SK-N-MC (cell line): ENCODE measurements at regions not wholly inside any gene's neighbourhood (a gene's known extent, or its start where the extent isn't known, plus 50 kb on each side); places are given as distances from the start of the nearest gene placed in this dataset.

ENCODE experiments used
- EZH2 ChIP-seq: fragments of 200-600 bp; sonication (generic); IDR thresholded peaks from one replicate; pipeline ENCODE4 v1.6.1; 2017; ENCODE audit warnings: antibody characterized with exemption
- FOXP2 ChIP-seq: optimal IDR thresholded peaks from 2 replicates; pipeline ENCODE3; 2011; ENCODE audit warnings: mild to moderate bottlenecking, moderate library complexity; ENCODE audit not compliant: insufficient read depth; ENCODE audit errors: extremely low read length, control extremely low read depth
- POLR2AphosphoS5 ChIP-seq: IDR thresholded peaks from 2 replicates; pipeline ENCODE4 v1.6.1; 2012; ENCODE audit warnings: mild to moderate bottlenecking, low read depth, low read length, borderline replicate concordance

DNA sequence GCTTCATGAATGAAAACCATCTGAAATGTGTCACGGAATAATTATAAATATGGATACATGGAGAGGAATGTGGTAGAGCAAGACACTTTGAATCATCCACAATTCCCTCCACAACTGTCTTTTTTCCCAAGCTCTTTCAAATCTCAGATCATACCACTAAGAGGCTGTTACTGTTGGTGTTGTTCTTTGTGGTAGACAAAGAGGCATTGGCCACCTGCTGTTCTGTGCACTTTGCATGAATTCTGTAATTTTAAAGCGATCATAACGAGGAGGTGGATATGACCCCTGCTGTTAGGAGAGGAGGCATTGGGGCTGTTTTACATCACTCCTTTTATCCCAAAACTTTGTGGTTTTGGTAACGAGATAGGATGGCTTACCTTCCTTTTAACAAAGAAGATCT lies 141.2 kb upstream of the KLF6 start:
- TF ChIP-seq POLR2AphosphoS5 (no peak), EZH2 (no peak), FOXP2 (no peak)
